ENCODE measurements at regions not wholly inside any gene's neighbourhood (a gene's known extent, or its start where the extent isn't known, plus 50 kb on each side); places are given as distances from the start of the nearest gene placed in this dataset.
A peak's percentile ranks its signal among the peaks of the same experiment; 100 is the strongest.
"Not testable (repeated sequence)": the region's sequence is repeated elsewhere in the genome, so short reads cannot be mapped to it uniquely, and the experiment has no call there.

DNA sequence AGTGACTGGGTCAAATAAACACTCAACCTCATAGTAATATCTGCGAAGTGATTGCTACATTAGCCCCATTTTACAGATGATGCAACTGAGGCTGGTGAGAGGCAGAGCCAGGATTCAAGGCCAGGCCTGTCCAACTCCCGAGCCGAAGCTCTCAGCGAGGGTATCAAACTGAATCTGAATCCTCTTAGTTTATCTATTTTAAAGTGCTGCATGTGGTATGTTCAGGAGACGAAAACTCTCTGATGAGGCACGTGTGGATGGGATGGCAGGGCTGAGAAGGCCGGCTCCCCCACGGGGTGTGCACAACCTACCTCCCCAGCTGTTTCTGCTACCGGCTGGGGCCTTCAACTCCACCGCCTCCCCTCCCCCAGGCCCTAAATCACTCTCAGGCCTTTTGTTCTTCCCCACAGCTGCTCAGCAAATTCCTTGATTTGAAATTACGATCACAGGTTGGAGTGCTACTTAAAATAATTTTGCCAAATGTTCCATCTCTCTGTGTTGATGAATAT lies 171.8 kb downstream of the TOMM20 start:
- no peak for DNase-seq

- no peak for DNase-seq
These were observed 173.4 kb downstream of the TOMM20 start for GRCh38 chr1:234955107-234955731.

- no peak for DNase-seq
These were observed 174.0 kb downstream of the TOMM20 start for GRCh38 chr1:234954613-234955012.

DNA sequence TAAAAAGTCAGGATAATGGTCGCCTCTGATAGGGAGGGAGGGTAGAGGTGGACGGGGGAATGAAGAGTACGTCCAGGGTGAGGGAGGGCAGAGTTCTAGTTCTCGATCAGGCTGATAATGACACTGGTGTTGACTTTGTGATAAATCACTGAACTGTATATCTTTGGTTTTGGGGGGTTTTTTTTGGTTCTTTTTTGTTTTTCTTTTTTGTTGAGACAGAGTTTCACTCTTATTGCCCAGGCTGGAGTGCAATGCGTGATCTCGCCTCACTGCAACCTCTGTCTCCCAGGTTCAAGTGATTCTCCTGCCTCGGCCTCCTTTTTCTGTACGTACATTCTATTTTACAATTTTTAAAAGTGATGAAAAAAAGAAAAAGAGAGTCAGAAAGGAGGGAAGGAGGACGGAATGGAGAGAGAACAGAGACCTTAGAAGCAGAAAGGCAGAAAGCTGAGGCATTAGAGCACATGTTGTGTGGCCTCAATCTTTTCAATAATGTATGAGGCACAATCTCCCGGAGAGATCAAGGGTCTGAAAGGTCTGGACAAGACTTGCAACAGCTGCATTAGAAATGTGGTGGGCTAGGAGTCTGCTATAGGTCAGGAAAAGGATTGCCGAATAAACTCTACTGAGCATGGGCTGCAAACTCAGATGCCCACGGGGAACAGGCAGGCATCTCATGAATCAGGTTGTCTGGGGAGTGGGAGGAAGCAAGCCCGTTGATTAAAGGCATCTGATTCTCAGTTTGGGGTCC lies 174.8 kb downstream of the TOMM20 start:
- DNase-seq = no peak

DNA sequence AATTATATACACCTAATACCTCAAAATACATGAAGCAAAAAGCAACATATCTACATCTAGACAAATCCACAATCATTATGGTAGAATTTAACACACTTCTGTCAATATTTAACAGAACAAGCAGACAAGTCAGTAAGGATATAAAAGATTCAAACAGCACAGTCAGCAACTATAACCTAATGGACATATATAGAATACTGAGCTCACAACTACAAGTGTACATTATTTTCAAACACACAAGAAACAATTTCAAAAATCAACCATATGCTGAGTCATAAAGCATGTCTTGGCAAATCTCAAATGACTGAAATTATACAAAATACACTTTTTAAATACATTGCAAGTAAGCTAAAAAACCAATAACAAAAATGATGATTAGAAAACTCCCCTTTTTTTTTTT lies 178.0 kb downstream of the TOMM20 start:
- DNase-seq = no peak

- DNase-seq = not testable (repeated sequence)
These were observed 179.1 kb downstream of the TOMM20 start for GRCh38 chr1:234949528-234949927.

- DNase-seq = no peak
These were observed 183.9 kb downstream of the TOMM20 start for GRCh38 chr1:234944439-234945344.

DNA sequence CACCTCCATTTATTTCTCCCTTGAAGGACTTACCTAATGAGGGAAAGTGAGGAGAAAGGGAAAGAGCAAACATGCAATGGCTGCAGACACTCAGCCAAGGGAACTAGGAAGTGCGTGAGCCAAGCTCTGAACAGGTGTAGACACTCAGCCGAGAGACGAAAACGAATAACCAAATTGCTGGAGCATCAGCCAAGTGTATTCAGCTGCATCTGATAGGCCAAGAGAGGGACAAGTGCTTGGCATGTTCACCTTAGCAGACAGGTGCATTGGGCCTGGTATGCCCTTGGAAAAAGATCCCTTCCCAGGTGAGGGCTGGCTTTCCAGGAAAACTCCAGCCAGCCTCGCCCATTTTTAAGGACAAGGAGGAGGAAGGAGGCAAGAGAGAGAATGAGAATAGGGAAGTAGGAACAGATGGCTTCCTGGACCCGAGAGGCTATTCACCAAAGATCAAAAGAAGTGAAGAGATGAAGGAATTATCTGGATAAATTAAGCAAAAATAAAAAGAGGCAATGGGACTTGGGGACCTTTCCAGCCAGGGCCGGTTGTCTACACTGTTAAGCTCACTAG lies 184.7 kb downstream of the TOMM20 start:
- no peak for DNase-seq

DNA sequence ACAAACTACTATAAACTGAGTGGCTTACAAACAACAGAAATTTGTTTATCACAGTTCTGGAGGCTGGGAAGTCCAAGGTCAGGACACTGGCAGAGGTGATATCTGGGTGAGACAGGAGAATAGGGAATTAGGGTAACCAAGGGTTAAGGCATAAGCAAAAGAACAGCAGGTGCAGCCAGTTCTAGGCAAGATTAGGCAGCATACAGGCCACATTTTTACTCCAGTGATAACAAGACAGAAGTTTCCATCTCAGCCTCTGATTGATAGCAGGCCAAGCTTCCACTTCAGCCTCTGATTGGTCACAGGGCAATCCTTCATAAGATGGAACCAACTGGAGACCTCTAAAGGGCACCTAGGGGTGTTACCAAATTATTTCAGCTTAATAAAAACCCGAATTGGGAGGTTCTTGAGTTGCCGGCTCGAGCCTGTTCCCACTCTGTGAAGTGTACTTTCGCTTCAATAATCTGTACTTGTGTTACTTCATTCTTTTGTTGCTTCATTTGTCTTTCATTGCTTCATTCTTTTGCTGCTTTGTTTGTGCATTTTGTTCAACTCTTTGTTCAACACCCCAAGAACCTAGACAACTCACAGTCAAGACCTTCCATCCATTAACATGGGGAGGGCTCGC lies 185.6 kb downstream of the TOMM20 start:
- no peak for DNase-seq

DNA sequence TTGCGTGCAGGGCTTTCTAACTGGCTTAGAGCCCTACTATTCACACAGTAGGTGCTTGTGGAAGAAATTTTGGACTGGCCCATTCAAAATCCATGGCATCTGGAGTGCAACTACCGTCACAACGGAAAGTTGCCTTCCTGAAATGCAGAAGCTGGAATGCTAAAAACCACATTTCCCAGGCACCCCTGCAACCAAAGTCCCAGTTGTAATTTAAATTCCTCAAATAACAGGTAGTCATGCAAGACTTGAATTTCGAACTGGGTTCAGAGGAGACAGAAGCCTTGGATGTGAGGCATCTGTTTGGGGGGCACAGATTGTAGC lies 186.7 kb downstream of the TOMM20 start:
- no peak for DNase-seq

DNA sequence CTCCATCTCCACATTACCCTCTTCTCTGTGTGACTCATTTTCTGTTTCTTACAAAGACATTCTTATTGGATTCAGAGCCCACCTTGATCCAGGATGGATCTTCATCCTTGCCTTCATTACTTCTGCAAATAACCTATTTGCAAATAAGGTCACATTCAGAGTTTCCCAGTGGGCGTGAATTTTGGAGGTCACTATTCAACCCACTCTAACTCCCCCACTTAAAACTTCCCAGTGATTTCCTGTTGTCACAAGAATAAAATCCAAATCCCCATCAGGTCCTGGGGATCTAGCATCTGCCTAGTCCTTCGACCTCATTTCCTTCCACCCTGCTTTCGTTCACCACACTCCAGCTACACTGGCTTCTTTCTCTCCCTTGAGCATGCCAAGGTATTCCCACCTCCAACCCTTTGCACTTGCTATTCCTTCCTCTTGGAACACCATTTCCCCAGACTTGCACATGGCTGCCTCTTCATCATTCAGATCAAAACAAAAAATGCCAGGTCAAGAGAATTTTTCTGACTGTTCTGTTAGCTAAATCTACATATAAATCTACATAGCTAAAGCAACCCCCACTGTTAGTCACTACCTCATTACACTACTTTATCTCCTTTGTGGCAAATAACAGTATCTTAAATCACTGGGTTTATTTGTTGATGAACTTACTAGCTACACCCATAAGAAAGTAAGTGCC lies 187.2 kb downstream of the TOMM20 start:
- no peak for DNase-seq

- DNase-seq = no peak
These were observed 187.8 kb downstream of the TOMM20 start for GRCh38 chr1:234940841-234941240.

DNA sequence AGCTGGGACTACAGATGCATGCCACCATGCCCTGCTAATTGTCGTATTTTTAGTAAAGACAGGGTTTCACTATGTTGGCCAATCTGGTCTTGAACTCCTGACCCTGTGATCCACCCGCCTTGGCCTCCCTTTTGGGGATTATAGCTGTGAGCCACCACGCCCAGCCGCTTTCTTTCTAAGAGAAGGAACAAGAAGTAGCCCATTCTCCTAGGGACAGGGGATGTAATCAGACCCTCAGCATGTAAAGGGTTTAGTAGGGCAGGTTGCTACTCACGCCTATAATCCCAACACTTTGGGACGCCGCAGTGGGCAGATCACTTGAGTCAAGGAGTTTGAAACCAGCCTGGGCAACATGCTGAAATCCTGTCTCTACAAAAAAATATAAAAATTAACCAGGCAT lies 189.7 kb downstream of the TOMM20 start:
- DNase-seq = no peak

- DNase-seq = no peak
These were observed 190.5 kb downstream of the TOMM20 start for GRCh38 chr1:234938135-234938534.

DNA sequence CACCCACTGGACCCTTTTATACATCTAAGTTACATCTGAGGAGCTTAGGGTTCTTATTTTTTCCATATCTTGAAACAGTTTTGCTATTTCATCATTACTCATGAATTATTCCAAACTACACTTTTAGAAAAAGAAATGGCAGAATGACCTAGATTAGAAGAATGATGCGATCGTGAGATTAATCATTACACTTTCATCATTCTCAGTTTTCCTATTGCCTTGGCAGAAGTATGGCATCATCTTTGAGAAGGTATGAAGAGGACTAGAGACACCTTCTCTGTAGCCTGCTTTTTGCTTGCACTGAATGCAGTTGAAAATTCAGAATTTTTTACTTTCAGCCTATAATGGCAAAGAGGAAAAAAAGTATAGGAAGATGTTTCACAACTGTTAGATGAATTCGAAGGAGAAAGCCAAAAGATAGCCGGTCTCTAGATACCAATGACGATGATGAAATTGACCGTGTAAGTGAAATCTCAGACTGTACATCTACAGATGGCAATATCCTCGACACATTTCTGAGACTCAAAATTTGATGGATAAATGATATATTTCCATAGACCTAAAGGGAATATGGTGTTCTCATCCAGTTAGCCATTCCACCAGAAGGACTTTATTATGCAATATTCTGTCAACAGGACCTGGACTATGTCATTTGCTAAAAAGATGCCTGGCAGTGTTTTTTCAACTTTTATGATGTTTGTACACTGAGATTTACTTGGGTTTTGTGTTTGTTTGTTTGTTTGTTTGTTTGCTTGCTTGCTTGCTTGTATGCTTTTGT lies 191.8 kb downstream of the TOMM20 start:
- no peak for DNase-seq

DNA sequence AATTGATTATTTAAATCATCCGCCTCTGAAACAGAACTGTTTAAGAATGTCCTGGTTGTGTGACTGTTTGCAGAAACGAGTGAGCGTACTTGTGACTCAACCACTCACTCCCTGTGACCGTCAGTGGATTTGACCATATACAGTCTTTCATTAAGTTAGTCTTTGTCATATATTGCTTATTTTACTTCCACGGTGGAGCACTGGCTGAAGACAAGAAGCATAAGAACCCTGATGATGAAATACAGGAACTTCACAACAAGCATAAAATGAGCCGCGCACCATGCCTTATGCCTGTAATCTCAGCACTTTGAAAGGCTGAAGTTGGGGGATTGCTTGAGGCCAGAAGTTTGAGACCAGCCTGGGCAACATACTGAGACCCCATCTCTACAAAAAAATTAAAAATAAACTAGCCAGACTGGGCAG lies 194.0 kb downstream of the TOMM20 start:
- DNase-seq = no peak

- DNase-seq = peak; percentile 42
These were observed 195.2 kb downstream of the TOMM20 start for GRCh38 chr1:234933475-234933874.

- DNase-seq = no peak
These were observed 195.9 kb downstream of the TOMM20 start for GRCh38 chr1:234932511-234933430.

- no peak for DNase-seq
These were observed 196.5 kb downstream of the TOMM20 start for GRCh38 chr1:234932106-234932505.

DNA sequence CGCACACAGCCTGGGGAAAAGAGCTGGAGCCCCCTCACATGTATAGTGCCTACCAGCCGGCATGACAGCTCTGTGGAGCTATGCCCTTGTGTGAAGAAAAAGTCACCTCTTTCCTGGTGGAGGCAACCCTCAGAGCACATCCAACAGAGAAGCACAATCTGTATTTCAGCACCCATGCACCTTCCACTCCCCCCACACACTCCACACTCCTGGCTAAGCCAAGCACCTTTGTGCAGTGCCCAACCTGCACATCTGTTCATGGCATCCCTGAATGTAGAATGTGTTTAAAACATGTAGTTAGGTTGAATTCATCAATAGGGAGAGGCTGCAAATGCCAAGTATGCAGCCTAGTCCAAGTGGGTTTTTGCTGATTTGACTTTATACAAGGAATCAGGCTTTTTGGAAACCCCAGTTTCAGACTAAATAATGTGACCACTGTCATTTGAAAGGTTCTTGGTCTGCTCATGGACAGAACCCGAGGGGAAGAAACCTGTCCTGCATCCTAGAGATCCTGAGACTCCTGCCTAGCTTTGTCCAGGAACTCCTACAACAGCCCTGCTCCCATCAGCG lies 197.1 kb downstream of the TOMM20 start:
- DNase-seq = no peak

All from stimulated activated CD4-positive, alpha-beta T cell treated with anti-CD3 and anti-CD28 coated beads, Interleukin-15, amount 100 ng/mL, for 24 hours (primary cell).